ENCODE measurements at regions not wholly inside any gene's neighbourhood (a gene's known extent, or its start where the extent isn't known, plus 50 kb on each side); places are given as distances from the start of the nearest gene placed in this dataset.

- TF ChIP-seq SP1 (IDR thresholded peaks at IDR 0.05; ENCODE audit: low read depth, low read length) = no peak
- no peak for TF ChIP-seq CTCF (IDR thresholded peaks at IDR 0.05 in 2 of 3, conservative IDR thresholded peaks at IDR 0.05 in 1 of 3; ENCODE audit: control insufficient read depth in 2 of 3, extremely low read depth in 1 of 3, insufficient read depth in 1 of 3, low read depth in 3 of 3, low read length in 3 of 3)
- no peak for TF ChIP-seq SIN3A (IDR thresholded peaks at IDR 0.05; ENCODE audit: low read depth, low read length)
- no peak for TF ChIP-seq ETV6 (conservative IDR thresholded peaks at IDR 0.05 in 1 of 2, IDR thresholded peaks at IDR 0.05 in 1 of 2; ENCODE audit: borderline replicate concordance in 1 of 2, low read depth in 1 of 2)
- TF ChIP-seq EZH2 (IDR thresholded peaks at IDR 0.05; ENCODE audit: borderline replicate concordance, control insufficient read depth, low read depth, low read length) = no peak
- TF ChIP-seq ZNF592 (IDR thresholded peaks at IDR 0.05) = no peak
- no peak for TF ChIP-seq JUND (IDR thresholded peaks at IDR 0.05; ENCODE audit: low read depth, low read length)
- TF ChIP-seq KDM1A (IDR thresholded peaks at IDR 0.05; ENCODE audit: borderline replicate concordance) = no peak
- TF ChIP-seq SREBF2 (IDR thresholded peaks at IDR 0.05; ENCODE audit: low read length) = no peak
- TF ChIP-seq CEBPB (IDR thresholded peaks at IDR 0.05; ENCODE audit: borderline replicate concordance in 1 of 2, low read depth in 2 of 2, low read length in 2 of 2) = no peak
- TF ChIP-seq POLR2A (IDR thresholded peaks at IDR 0.05; ENCODE audit: low read depth, low read length) = no peak
- no peak for TF ChIP-seq FOXK2 (IDR thresholded peaks at IDR 0.05)
- TF ChIP-seq TAF1 (IDR thresholded peaks at IDR 0.05; ENCODE audit: borderline replicate concordance, low read depth, low read length) = no peak
- no peak for TF ChIP-seq CBX5 (IDR thresholded peaks at IDR 0.05; ENCODE audit: low read depth)
These were observed 603.7 kb upstream of the CDH8 start for GRCh38 chr16:62639890-62640289.
